ENCODE measurements at regions not wholly inside any gene's neighbourhood (a gene's known extent, or its start where the extent isn't known, plus 50 kb on each side); places are given as distances from the start of the nearest gene placed in this dataset.

DNA sequence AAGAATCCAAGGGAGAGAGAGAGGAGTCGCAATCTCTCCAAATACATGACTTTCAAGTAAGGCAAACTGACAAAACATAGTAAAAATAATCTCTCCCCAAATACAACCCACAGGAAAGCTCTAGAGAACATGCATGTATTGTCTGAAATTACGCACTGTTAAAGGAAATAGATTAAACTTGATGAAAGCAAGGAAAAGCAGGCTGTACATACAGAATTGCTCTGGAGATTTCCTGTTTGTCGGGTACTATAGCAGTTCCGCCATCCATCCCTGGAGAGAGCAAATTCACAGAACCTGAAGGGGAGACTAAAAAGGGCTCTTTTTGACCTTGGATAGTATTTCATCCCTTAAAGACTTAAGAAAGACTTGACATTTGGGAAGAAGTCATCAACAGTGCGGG is 170.2 kb upstream of the BET1 start:
- DNase-seq = no peak
- Histone ChIP-seq H3K36me3 (no peaks in the 10 kb centered on the region), H3K9me3 (no peaks in the 10 kb centered on the region), H3K4me1 (no peaks in the 10 kb centered on the region), H3K27ac (no peak overlapping the region), H3K4me3 (no peak overlapping the region), H3K27me3 (no peaks in the 10 kb centered on the region)
- TF ChIP-seq POLR2AphosphoS5 (IDR thresholded peaks at IDR 0.05) (no peak), EP300 (IDR thresholded peaks at IDR 0.05) (no peak), POLR2A (IDR thresholded peaks at IDR 0.05) (no peak)
- TF ChIP-seq, protein P1, sequence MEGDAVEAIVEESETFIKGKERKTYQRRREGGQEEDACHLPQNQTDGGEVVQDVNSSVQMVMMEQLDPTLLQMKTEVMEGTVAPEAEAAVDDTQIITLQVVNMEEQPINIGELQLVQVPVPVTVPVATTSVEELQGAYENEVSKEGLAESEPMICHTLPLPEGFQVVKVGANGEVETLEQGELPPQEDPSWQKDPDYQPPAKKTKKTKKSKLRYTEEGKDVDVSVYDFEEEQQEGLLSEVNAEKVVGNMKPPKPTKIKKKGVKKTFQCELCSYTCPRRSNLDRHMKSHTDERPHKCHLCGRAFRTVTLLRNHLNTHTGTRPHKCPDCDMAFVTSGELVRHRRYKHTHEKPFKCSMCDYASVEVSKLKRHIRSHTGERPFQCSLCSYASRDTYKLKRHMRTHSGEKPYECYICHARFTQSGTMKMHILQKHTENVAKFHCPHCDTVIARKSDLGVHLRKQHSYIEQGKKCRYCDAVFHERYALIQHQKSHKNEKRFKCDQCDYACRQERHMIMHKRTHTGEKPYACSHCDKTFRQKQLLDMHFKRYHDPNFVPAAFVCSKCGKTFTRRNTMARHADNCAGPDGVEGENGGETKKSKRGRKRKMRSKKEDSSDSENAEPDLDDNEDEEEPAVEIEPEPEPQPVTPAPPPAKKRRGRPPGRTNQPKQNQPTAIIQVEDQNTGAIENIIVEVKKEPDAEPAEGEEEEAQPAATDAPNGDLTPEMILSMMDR (IDR thresholded peaks at IDR 0.05) = no peak
- WGBS, 2 donors = 89% methylated on average over 5 of the region's 5 CpGs
- intact Hi-C loops (cut with DNase I) = no loop called here

DNA sequence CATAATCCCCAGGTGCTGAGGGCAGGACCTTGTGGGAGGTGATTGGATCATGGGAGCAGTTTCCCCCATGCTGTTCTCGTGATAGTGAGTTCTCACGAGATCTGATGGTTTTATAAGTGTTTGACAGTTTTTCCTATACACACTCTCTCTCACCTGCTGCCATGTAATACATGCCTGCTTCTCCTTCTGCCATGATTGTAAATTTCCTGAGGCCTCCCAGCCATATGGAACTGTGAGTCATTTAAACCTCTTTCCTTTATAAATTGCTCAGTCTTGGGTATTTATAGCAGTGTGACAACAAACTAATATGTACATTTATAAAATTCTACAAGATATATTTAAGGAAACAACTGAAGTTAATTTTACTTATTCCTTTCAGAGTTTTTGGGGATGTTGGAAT is 170.8 kb upstream of the BET1 start:
- 60 to 83% methylated on average over 2 of the region's 2 CpGs for WGBS, 2 donors
- TF ChIP-seq, protein P1 (IDR thresholded peaks at IDR 0.05) = no peak
- TF ChIP-seq POLR2A (IDR thresholded peaks at IDR 0.05) (no peak), EP300 (IDR thresholded peaks at IDR 0.05) (no peak), POLR2AphosphoS5 (IDR thresholded peaks at IDR 0.05) (no peak)

DNA sequence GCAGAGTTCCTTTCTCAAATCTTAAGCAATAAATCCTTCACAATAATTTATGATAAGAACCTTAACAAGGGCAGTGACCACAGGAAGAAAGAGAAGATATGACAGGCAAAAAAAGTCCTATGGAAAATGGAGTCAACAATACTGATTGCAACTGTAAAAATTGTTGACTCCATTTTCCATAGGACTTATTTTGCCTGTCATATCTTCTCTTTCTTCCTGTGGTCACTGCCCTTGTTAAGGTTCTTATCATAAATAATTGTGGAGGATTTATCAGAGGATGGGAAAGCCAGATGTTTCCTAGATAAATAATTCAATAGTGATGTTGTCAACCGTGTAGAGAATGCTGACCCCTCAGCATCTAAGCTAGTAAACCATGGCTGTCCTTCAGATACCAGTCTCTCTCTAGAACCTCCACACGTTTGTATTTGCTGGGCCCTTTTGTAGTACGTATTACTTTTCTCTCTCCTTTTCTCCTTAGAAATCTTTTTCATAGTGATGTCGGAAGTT is 172.6 kb upstream of the BET1 start:
- intact Hi-C loops (cut with DNase I) = no loop called here
- H3K4me1 ChIP-seq = no peaks in the 10 kb centered on the region
- DNase-seq = no peak
- H3K4me3 ChIP-seq = no peak overlapping the region
- WGBS, 2 donors = 55 to 64% methylated on average over 4 of the region's 4 CpGs
- TF ChIP-seq, protein P1 (IDR thresholded peaks at IDR 0.05) = no peak
- TF ChIP-seq POLR2A (IDR thresholded peaks at IDR 0.05) = no peak
- TF ChIP-seq POLR2AphosphoS5 (IDR thresholded peaks at IDR 0.05) = no peak
- no peak for TF ChIP-seq EP300 (IDR thresholded peaks at IDR 0.05)
- no peaks in the 10 kb centered on the region for H3K36me3 ChIP-seq
- H3K27me3 ChIP-seq = no peaks in the 10 kb centered on the region
- no peaks in the 10 kb centered on the region for H3K9me3 ChIP-seq
- no peak overlapping the region for H3K27ac ChIP-seq

More for the DNA sequence above, 170.8 kb upstream of the BET1 start:
- no peak for DNase-seq
- Histone ChIP-seq H3K27ac (no peak overlapping the region), H3K4me3 (no peak overlapping the region), H3K27me3 (no peaks in the 10 kb centered on the region), H3K36me3 (no peaks in the 10 kb centered on the region), H3K4me1 (no peaks in the 10 kb centered on the region), H3K9me3 (no peaks in the 10 kb centered on the region)
- intact Hi-C loops (cut with DNase I) = no loop called here

DNA sequence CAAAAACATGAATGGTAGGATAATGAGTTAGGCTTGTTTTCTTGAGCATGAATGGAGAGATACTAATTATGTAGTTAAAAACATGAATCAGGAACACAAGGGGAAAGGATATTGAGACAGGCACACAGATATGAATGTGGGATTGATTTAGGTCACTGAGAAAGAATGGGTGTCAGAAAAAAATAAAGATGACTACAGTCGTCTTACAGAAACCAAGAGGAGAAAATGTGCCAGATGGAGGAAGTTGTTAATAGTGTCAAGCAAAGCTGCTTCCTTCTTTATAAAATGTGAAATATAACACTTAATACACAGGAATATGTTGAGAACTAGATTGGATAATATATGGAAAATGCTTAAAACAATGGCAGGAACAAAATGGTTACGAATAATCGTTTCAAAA is 173.3 kb upstream of the BET1 start:
- H3K4me1 ChIP-seq = no peaks in the 10 kb centered on the region
- no peaks in the 10 kb centered on the region for H3K36me3 ChIP-seq
- 53 to 77% methylated on average over 3 of the region's 3 CpGs for WGBS, 2 donors
- H3K27me3 ChIP-seq = no peaks in the 10 kb centered on the region
- no peak overlapping the region for H3K27ac ChIP-seq
- intact Hi-C loops (cut with DNase I) = no loop called here
- TF ChIP-seq POLR2AphosphoS5 (IDR thresholded peaks at IDR 0.05) (no peak), EP300 (IDR thresholded peaks at IDR 0.05) (no peak), POLR2A (IDR thresholded peaks at IDR 0.05) (no peak)
- TF ChIP-seq, protein P1 (IDR thresholded peaks at IDR 0.05) = no peak
- H3K4me3 ChIP-seq = no peak overlapping the region
- H3K9me3 ChIP-seq = no peaks in the 10 kb centered on the region
- no peak for DNase-seq

DNA sequence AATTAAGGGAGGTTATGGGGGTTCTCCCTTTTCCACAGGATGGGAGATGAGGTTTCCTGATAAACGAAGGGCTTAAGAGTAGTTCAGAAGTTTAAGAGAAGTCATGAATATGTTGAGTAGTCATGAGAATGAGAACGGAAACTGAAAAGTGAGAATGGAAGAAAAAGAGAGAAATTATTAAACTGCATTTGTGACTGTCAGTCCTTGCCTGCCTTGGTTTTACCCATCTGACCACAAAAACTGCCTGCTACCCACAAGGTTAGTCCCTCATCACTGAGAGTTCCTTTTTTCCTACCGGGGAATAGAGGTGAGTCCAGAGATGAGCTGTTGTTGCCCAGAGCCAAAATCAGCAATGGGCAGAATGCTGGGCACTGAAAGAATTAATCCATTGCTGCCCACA is 174.1 kb upstream of the BET1 start:
- 56 to 77% methylated on average over 3 of the region's 3 CpGs for WGBS, 2 donors
- intact Hi-C loops (cut with DNase I) = no loop called here
- no peaks in the 10 kb centered on the region for H3K27me3 ChIP-seq
- no peak overlapping the region for H3K27ac ChIP-seq
- no peaks in the 10 kb centered on the region for H3K9me3 ChIP-seq
- DNase-seq = no peak
- H3K36me3 ChIP-seq = no peaks in the 10 kb centered on the region
- H3K4me1 ChIP-seq = peaks cover 0 to 6% (median 2%) of the 10 kb centered on the region in 4 donors
- TF ChIP-seq POLR2A (IDR thresholded peaks at IDR 0.05) (no peak), POLR2AphosphoS5 (IDR thresholded peaks at IDR 0.05) (no peak), EP300 (IDR thresholded peaks at IDR 0.05) (no peak)
- TF ChIP-seq, protein P1 (IDR thresholded peaks at IDR 0.05) = no peak
- H3K4me3 ChIP-seq = no peak overlapping the region

Data from sigmoid colon (tissue), 6 donors.